HCT116 (cell line): ENCODE measurements at regions not wholly inside any gene's neighbourhood (a gene's known extent, or its start where the extent isn't known, plus 50 kb on each side); places are given as distances from the start of the nearest gene placed in this dataset.

Source experiments
- CTCF ChIP-seq, 3 experiments: fragments of 200-600 bp in 1 of 3; sonication (generic) in 1 of 3; IDR thresholded peaks in 2 of 3; conservative IDR thresholded peaks in 1 of 3; 2 replicates each; pipeline ENCODE4 v1.5.1; 2012 to 2017; ENCODE audit warnings: low read depth in 2 of 3, low read length in 2 of 3, antibody characterized with exemption in 1 of 3, borderline replicate concordance in 1 of 3, control low read depth in 1 of 3, mild to moderate bottlenecking in 1 of 3, mixed read lengths in 1 of 3, mixed run types in 1 of 3, moderate library complexity in 1 of 3; ENCODE audit not compliant: insufficient read depth in 1 of 3
- EZH2 ChIP-seq: fragments of 200-600 bp; sonication (generic); IDR thresholded peaks from 2 replicates; pipeline ENCODE4 v1.6.1; 2017; ENCODE audit warnings: antibody characterized with exemption, mixed run types
- EZH2phosphoT487 ChIP-seq: fragments of 200-600 bp; IDR thresholded peaks from 2 replicates; pipeline ENCODE4 v1.6.1; 2018; ENCODE audit warnings: antibody characterized with exemption, borderline replicate concordance
- POLR2A ChIP-seq: IDR thresholded peaks from 2 replicates; pipeline ENCODE4 v1.7.0; 2011; ENCODE audit warnings: borderline replicate concordance; ENCODE audit not compliant: insufficient read depth, insufficient read length; ENCODE audit errors: extremely low read depth

DNA sequence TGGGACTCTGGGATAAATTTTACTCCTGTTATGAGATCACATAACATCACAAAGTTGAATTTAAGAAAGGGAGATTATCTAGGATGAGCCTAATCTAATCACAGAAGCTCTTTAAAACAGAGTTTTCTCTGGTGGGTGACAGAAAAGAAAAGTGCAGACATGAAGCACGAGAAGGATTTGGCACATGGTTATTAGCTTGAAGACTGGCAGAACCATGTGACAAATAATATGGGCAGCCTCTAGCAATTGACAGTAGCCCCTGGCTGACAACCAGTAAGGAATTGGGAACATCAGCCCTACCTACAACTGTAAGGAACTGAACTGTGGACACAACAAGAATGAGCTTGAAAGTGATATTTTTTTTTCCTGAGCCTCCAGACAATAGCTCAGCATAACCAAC is 243.1 kb downstream of the HTR1A start:
- TF ChIP-seq CTCF (IDR thresholded peaks at IDR 0.05 in 2 of 3, conservative IDR thresholded peaks at IDR 0.05 in 1 of 3; ENCODE audit: borderline replicate concordance in 1 of 3, insufficient read depth in 1 of 3, low read depth in 2 of 3, low read length in 2 of 3) (no peak), EZH2phosphoT487 (no peak), EZH2 (no peak), POLR2A (no peak)
